ENCODE measurements at regions not wholly inside any gene's neighbourhood (a gene's known extent, or its start where the extent isn't known, plus 50 kb on each side); places are given as distances from the start of the nearest gene placed in this dataset.

DNA sequence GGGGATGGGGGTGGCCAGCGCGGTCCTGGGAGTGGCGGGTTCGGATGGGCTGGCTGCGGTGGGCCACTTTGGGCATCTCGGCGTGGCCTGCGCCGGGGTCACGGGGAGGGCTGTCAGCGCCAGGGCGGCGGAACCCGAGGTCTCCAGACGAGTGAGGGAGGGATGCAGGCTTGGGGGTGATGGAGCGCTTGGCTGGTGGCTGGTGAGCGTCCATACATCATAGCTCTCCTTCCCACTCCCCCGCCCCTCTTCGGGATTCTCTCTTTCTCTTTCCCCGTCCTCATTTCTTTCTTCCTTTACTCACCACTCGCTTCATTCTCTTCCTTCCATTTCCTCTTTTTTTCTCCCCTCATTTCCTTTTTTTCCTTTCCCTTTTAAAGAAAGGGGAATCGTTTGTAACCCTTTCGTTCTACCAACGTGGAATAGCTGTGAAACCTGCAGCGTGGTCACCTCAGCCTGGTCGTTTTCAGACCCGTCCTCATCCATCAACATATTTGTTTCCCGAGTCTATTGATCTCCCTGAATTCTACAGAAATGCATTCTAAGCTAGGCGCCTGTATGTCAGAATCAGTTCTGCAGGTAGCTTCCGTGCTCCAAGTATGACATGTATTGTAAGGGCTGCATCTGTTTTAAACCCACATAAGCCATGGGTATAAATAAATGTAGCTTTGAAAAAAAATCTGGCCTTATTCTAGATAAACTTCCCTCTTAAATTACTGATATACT lies 260.3 kb upstream of the E2F7 start:
- TF ChIP-seq, protein P1, sequence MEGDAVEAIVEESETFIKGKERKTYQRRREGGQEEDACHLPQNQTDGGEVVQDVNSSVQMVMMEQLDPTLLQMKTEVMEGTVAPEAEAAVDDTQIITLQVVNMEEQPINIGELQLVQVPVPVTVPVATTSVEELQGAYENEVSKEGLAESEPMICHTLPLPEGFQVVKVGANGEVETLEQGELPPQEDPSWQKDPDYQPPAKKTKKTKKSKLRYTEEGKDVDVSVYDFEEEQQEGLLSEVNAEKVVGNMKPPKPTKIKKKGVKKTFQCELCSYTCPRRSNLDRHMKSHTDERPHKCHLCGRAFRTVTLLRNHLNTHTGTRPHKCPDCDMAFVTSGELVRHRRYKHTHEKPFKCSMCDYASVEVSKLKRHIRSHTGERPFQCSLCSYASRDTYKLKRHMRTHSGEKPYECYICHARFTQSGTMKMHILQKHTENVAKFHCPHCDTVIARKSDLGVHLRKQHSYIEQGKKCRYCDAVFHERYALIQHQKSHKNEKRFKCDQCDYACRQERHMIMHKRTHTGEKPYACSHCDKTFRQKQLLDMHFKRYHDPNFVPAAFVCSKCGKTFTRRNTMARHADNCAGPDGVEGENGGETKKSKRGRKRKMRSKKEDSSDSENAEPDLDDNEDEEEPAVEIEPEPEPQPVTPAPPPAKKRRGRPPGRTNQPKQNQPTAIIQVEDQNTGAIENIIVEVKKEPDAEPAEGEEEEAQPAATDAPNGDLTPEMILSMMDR (conservative IDR thresholded peaks at IDR 0.05 in 1 of 2, IDR thresholded peaks at IDR 0.05 in 1 of 2; ENCODE audit: extremely low read depth in 1 of 2, insufficient read depth in 1 of 2, low read depth in 1 of 2, low read length in 2 of 2) = no peak
- no peak for TF ChIP-seq EZH2 (IDR thresholded peaks at IDR 0.05; ENCODE audit: borderline replicate concordance, low read length)
